HepG2 (cell line): ENCODE measurements at regions not wholly inside any gene's neighbourhood (a gene's known extent, or its start where the extent isn't known, plus 50 kb on each side); places are given as distances from the start of the nearest gene placed in this dataset.

Experiments
- GMEB1 ChIP-seq: sonication (generic); formaldehyde crosslinking; IDR thresholded peaks from 2 replicates; pipeline ENCODE4 v1.5.1; 2020; ENCODE audit warnings: missing genetic modification reagents, mild to moderate bottlenecking, borderline replicate concordance
- HBP1 ChIP-seq: IDR thresholded peaks from 2 replicates; pipeline ENCODE4 v1.6.1; 2016; ENCODE audit warnings: low read depth, control low read depth
- MED8 ChIP-seq: sonication (generic); formaldehyde crosslinking; IDR thresholded peaks from 2 replicates; pipeline ENCODE4 v1.8.1; 2023; ENCODE audit warnings: mild to moderate bottlenecking, missing genetic modification reagents; ENCODE audit not compliant: insufficient replicate concordance
- PLRG1 ChIP-seq: fragments of 450-650 bp; conservative IDR thresholded peaks from 2 replicates; pipeline ENCODE4 v1.6.1; 2016
- REST ChIP-seq, 2 experiments: IDR thresholded peaks; 2 replicates each; pipeline ENCODE4 v1.6.1; 2011 to 2012; ENCODE audit warnings: low read length in 2 of 2, borderline replicate concordance in 1 of 2, low read depth in 1 of 2, mild to moderate bottlenecking in 1 of 2, moderate library complexity in 1 of 2
- ZNF282 ChIP-seq: fragments of 450-650 bp; IDR thresholded peaks from 2 replicates; pipeline ENCODE4 v1.6.1; 2018; ENCODE audit not compliant: partially characterized antibody
- ZNF572 ChIP-seq: sonication (generic); formaldehyde crosslinking; IDR thresholded peaks from 2 replicates; pipeline ENCODE4 v1.5.1; 2020; ENCODE audit warnings: mild to moderate bottlenecking, missing genetic modification reagents
- ZSCAN29 ChIP-seq: sonication (generic); formaldehyde crosslinking; conservative IDR thresholded peaks from 2 replicates; pipeline ENCODE4 v1.4.0; 2020; ENCODE audit warnings: mild to moderate bottlenecking, missing genetic modification reagents
- TF ChIP-seq, protein P1 (sequence below): sonication (generic); formaldehyde crosslinking; IDR thresholded peaks from 2 replicates; pipeline ENCODE4 v1.9.0; 2021; ENCODE audit warnings: missing genetic modification reagents, mild to moderate bottlenecking, borderline replicate concordance

GRCh38 chr2:151186011-151186410 lies 75.7 kb downstream of the RBM43 start (continued):
- TF ChIP-seq HBP1 (no peak), MED8 (CRISPR knock-in tag) (no peak), ZNF282 (no peak), ZNF572 (CRISPR knock-in tag) (no peak), ZSCAN29 (CRISPR knock-in tag) (no peak), GMEB1 (CRISPR knock-in tag) (no peak), REST (IDR thresholded peaks at IDR 0.05; ENCODE audit: borderline replicate concordance in 1 of 2, low read depth in 1 of 2, low read length in 2 of 2) (no peak), PLRG1 (no peak)
- TF ChIP-seq, protein P1, sequence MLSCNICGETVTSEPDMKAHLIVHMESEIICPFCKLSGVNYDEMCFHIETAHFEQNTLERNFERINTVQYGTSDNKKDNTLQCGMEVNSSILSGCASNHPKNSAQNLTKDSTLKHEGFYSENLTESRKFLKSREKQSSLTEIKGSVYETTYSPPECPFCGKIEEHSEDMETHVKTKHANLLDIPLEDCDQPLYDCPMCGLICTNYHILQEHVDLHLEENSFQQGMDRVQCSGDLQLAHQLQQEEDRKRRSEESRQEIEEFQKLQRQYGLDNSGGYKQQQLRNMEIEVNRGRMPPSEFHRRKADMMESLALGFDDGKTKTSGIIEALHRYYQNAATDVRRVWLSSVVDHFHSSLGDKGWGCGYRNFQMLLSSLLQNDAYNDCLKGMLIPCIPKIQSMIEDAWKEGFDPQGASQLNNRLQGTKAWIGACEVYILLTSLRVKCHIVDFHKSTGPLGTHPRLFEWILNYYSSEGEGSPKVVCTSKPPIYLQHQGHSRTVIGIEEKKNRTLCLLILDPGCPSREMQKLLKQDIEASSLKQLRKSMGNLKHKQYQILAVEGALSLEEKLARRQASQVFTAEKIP (CRISPR knock-in tag): no peak
